ENCODE measurements at regions not wholly inside any gene's neighbourhood (a gene's known extent, or its start where the extent isn't known, plus 50 kb on each side); places are given as distances from the start of the nearest gene placed in this dataset.

DNA sequence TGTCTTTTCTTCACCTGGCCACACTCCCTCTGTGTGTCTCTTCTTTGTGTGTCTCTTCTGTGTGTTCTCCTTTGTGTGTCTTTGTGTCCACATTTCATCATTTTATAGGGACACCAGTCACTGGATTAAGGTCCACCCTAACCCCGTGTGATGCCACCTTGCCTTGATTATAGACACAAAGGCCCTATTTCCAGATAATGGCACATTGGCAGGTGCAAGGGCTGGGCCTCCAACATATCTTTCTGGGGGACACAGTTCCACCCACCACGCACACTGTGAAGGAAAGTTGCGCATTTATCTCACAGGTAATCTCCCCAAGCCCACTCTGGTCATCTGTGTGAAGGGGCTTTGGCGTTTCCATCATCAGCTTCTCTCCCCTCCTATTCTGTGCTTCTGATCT is 334.6 kb upstream of the IRX1 start:
- H3K4me3 ChIP-seq (ENCODE audit: low read depth, low read length): no peak overlapping the region
- TF ChIP-seq, protein P1, sequence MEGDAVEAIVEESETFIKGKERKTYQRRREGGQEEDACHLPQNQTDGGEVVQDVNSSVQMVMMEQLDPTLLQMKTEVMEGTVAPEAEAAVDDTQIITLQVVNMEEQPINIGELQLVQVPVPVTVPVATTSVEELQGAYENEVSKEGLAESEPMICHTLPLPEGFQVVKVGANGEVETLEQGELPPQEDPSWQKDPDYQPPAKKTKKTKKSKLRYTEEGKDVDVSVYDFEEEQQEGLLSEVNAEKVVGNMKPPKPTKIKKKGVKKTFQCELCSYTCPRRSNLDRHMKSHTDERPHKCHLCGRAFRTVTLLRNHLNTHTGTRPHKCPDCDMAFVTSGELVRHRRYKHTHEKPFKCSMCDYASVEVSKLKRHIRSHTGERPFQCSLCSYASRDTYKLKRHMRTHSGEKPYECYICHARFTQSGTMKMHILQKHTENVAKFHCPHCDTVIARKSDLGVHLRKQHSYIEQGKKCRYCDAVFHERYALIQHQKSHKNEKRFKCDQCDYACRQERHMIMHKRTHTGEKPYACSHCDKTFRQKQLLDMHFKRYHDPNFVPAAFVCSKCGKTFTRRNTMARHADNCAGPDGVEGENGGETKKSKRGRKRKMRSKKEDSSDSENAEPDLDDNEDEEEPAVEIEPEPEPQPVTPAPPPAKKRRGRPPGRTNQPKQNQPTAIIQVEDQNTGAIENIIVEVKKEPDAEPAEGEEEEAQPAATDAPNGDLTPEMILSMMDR (IDR thresholded peaks at IDR 0.05; ENCODE audit: control insufficient read depth, extremely low read depth, insufficient read depth): no peak
- no peak for DNase-seq (ENCODE audit: low read depth)

DNA sequence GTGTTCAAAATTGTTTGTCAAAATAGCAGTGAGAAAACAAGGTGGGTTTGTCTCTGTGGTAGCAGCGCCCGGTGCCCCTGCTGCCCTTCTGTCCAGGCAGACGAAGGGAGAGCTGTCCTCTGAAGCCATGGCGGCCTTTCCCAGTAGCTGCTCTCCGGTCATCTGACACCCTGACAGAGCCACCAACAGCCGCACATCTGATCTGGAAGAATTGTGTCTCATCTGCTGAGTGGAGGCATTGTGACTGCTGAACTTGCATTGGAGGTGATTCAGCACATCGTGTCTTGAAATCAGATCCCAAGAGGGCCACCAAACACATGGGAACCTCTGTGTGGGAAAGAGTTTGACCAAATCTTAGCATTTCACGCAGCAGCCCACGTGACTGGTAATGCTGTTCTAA is 337.6 kb upstream of the IRX1 start:
- H3K4me3 ChIP-seq (ENCODE audit: low read depth, low read length): no peak overlapping the region
- DNase-seq (ENCODE audit: low read depth): no peak
- TF ChIP-seq, protein P1 (IDR thresholded peaks at IDR 0.05; ENCODE audit: control insufficient read depth, extremely low read depth, insufficient read depth): no peak

DNA sequence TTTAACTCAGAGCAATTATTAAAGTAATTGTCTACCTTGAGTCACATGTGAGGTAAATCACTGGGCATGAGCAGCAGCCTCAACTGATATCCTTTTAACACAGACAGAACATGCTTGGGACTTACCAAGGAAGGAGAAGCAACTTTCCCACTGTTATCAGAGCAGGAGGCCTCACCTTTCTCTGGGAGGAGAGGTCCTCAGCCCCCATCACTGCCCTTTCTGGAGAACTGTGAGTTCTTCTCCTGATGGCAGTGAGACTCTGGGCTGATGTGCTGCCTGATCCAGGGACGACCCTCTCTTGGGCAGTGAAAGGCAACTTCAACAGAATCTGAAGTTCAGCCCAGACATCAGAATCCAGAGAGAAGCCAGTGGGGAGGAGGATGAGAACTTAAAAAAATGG is 343.4 kb upstream of the IRX1 start:
- TF ChIP-seq, protein P1 (IDR thresholded peaks at IDR 0.05; ENCODE audit: control insufficient read depth, extremely low read depth, insufficient read depth): no peak

DNA sequence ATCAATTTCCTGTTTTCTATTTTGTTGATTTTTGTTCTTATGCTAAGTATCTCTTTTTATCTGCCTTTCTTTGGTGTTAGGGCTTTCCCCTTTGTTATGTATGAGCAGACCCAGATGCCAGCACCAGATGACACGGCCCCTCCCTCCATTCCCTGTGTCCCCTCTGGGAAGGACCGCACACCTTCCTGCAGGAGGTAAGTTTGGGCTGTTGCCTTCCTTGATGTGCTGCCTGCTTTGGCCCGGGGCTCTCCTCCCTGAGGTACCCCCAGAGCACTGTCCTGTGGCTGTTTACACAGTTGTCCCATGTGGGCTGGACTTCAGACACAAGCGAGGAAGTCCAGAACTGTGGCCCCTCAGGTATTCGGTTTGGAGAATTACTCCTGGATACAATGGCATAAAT is 343.8 kb upstream of the IRX1 start:
- no peak for DNase-seq (ENCODE audit: low read depth)
- TF ChIP-seq, protein P1 (IDR thresholded peaks at IDR 0.05; ENCODE audit: control insufficient read depth, extremely low read depth, insufficient read depth): no peak
- H3K4me3 ChIP-seq (ENCODE audit: low read depth, low read length): no peak overlapping the region

More for the DNA sequence above, 343.4 kb upstream of the IRX1 start:
- no peak for DNase-seq (ENCODE audit: low read depth)
- H3K4me3 ChIP-seq (ENCODE audit: low read depth, low read length): no peak overlapping the region

DNA sequence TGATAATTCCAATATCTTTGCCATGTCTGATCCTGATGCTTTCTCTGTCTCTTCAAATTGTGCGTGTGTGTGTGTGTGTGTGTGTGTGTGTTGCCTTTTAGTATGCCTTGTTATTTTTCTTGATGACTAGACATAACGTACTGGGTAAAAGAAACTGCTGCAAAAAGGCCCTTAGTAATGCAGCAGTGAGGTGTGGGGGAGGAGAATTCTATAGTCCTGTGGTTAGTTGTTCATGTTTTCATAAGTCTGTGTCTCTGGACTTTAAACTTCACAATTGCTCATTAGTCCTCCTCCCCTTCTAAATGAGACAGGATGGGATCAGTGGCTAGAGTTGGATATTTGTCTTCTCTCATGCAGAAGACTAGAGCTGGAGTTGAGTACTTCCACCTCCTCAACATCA is 346.2 kb upstream of the IRX1 start:
- no peak for DNase-seq (ENCODE audit: low read depth)
- TF ChIP-seq, protein P1 (IDR thresholded peaks at IDR 0.05; ENCODE audit: control insufficient read depth, extremely low read depth, insufficient read depth): no peak
- H3K4me3 ChIP-seq (ENCODE audit: low read depth, low read length): no peak overlapping the region

DNA sequence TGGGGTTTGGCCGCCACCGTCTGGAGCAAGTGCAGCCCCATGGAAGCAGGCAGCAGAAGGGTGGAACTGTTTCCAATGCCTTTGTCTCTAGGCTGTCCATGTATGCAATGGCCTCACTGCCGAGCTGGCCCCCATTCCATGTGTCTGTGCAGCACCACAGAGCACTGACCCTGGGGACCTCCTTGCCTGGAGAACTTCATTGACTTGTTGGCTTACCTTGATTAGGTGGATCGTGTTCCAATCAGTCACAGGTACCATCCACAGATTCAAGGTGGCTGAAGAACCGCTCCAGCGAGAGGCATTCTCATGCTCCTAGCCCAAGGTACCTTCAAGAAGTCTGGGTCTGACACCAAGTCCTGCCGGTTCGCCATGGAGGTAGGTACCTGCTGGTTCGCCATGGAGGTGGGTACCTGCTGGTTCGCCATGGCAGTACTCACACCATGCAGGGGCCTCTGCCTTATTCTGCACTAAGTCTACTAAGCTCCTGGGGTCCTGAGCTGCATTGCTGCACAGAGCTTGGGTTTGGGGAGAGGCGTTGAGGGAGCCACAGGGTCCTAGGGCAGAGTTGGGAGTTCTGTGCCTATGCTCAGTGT is 358.3 kb upstream of the IRX1 start:
- TF ChIP-seq, protein P1 (IDR thresholded peaks at IDR 0.05; ENCODE audit: control insufficient read depth, extremely low read depth, insufficient read depth): peak; percentile 15; the same call in 1 of the 2 replicates
- H3K4me3 ChIP-seq (ENCODE audit: low read depth, low read length): no peak overlapping the region
- no peak for DNase-seq (ENCODE audit: low read depth)

DNA sequence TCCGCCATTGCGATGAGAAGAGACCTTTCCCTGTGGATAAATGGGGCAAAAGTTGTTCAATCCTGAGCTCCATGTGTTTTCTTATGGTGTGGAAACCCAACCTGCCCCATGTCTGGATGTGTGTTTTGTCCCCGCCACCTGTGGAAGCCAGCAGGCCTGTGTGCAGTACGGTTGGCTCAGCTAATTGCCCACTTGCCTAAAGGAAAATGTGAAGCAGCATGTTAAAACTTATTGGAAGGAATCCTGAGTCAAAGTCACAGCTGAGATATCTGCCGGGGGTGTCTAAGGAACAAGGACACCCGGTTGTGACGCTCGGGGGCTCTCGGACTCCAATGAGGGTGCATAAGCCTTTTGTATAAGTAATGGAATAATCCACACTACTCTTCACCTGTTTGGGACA is 361.1 kb upstream of the IRX1 start:
- no peak overlapping the region for H3K4me3 ChIP-seq (ENCODE audit: low read depth, low read length)
- TF ChIP-seq, protein P1 (IDR thresholded peaks at IDR 0.05; ENCODE audit: control insufficient read depth, extremely low read depth, insufficient read depth): no peak
- DNase-seq (ENCODE audit: low read depth): no peak

All from LNCaP clone FGC (cell line).